Activated CD8-positive, alpha-beta memory T cell treated with anti-CD3 and anti-CD28 coated beads, Interleukin-2, amount 50 U/mL, for 48 hours (primary cell): ENCODE measurements at regions not wholly inside any gene's neighbourhood (a gene's known extent, or its start where the extent isn't known, plus 50 kb on each side); places are given as distances from the start of the nearest gene placed in this dataset.

Source experiments
- DNase-seq: peaks from one replicate; pipeline ENCODE4 v3.0.0-alpha.2; 2020

- no peak for DNase-seq
These were observed 102.1 kb upstream of the SIAH1 start for GRCh38 chr16:48487287-48487686.

GRCh38 chr16:48481772-48482171 lies 96.6 kb upstream of the SIAH1 start:
- DNase-seq = no peak

- no peak for DNase-seq
These were observed 96.0 kb upstream of the SIAH1 start for GRCh38 chr16:48481211-48481610.

- no peak for DNase-seq
These were observed 94.7 kb upstream of the SIAH1 start for GRCh38 chr16:48479955-48480354.

DNA sequence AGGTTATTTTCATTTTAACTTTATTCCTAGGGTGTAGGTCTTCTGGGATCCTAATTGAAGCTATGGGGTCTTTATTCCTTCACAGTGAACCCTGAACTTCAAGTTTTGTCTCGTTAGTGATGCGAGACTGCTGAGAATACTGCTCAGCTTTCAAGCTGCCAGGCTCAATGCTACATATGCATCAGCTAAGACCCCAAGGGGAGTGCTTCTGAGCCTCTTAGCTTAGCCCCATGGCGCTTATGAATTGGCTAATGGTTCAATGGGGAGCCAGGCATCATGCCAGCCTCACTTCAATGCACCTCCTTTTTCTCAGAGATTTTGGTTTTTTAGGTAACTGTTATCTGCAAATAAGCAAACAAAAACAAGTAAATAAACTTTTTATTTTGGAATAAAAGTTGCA lies 94.1 kb upstream of the SIAH1 start:
- no peak for DNase-seq

DNA sequence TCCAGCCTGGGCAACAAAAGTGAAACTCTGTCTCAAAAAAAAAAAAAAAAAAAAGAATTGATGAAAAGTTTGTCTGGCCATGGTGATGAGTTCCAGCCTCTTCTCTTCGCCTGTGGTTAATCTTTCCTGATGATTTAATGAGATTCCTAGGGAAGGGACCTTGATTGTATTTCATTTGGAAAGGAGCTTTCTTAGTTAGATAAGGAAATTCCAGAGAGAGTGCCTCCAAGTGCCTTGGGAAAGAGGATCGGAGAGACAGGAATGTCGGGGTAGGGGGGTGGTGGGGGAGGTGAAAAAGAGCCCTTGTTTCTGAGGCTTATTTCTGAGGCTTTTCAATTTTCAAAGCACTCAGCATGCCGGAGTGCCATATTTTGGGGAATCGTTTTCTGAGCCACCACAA lies 93.2 kb upstream of the SIAH1 start:
- DNase-seq = no peak

DNA sequence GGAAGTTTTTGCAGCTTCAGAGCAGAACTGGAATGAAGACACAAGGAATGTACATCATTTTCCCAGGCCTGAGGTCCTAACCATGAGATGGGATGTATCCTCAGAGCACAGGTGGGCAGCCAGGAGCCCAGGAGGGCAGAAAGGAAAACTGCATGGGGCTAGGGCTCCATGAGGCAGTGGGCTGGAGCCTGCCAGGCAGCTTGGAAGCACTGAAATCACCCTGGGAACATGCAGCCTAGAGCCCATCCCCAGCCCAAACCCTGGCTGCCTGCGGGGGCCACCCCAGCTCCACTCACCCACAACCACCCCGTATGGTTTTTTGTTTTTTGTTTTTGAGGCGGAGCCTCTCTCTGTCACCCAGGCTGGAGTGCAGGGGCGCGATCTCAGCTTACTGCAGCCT lies 86.2 kb upstream of the SIAH1 start:
- no peak for DNase-seq

DNA sequence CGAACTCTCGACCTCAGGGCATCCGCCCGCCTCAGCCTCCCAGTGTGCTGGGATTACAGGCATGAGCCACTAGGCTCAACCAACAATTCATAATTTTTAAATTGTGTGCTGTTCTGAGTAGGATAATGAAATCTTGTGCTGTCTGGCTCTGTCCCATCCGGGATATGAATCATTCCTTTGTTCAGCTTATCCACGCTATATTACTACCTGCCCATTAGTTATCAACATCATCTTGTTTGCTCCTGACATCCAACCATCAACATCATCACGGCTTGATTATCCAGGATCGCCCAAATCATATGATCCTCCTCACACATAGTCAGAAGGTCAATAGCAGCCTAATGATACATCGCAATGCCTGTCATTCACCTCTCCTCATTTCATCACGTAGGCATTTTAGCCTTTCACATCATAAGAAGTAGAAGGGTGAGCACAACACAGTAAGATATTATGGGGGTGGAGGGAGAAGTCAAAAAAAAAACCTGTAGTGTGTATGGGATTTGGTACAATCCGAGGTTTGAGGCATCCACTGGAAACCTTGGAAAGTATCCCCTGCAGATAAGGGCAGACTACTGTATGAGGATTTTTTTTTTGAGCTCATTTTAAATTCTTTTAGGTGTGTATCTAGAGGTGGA lies 77.0 kb upstream of the SIAH1 start:
- no peak for DNase-seq

GRCh38 chr16:48459167-48459566 lies 74.0 kb upstream of the SIAH1 start:
- DNase-seq = no peak

- DNase-seq = peak; percentile 15
These were observed 68.8 kb upstream of the SIAH1 start for GRCh38 chr16:48454051-48454450.

- DNase-seq = peak; percentile 39
These were observed 68.0 kb upstream of the SIAH1 start for GRCh38 chr16:48452991-48453760.

GRCh38 chr16:48451323-48451722 lies 66.1 kb upstream of the SIAH1 start:
- peak; percentile 34 for DNase-seq

GRCh38 chr16:48450367-48450766 lies 65.2 kb upstream of the SIAH1 start:
- DNase-seq = no peak

GRCh38 chr16:48448841-48449481 lies 63.7 kb upstream of the SIAH1 start:
- peak; percentile 37 for DNase-seq

DNA sequence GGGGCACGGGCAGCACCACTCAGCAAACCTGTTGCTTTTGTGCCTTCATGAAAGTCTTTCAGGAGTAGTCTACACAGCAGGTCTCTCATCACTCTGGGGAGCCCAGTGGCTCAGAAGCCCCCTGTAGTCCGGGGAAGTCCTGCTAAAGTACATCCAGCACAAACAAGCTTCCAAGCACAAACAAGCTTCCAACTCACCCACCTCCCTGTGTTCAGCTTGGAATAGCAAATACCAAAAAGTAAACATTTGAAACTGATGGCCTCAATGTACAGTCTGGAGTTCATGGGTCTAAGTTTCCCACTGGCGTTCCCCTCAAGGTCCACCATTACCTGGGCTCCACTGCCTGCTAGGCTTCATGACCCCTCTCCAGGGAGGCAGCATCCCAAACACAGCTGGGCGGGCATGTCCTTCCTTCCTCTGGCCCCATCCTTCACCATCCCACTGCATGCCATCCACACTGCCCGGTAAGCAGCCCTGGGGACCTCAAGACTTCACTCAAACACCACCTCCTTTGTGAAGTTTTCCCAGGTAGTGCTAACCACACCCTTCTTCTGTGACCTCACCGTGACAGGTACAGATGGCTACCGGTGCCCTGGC lies 62.8 kb upstream of the SIAH1 start:
- peak; percentile 38 for DNase-seq

- peak; percentile 43 for DNase-seq
These were observed 62.2 kb upstream of the SIAH1 start for GRCh38 chr16:48447428-48447827.

- DNase-seq = peak; percentile 28
These were observed 61.3 kb upstream of the SIAH1 start for GRCh38 chr16:48446534-48446920.

- peak; percentile 3 for DNase-seq
These were observed 60.7 kb upstream of the SIAH1 start for GRCh38 chr16:48445782-48446533.

DNA sequence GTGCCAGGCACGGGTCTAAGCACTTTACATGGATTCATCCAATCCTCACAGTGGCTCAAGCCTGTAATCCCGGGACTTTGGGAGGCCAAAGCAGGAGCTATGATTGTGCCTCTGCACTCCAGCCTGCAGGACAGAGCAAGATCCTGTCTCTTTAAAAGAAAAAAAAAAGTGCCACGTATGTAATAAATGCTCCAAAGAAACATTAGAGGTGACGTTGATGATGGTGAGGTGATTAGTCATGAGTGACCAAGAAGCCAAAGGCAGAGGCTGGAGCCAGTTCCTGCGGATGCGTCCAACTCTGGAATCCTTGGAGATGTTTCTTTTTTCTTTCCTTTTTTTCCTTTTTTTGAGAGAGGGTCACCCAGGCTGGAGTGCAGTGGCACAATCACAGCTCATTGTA lies 59.4 kb upstream of the SIAH1 start:
- DNase-seq = no peak

GRCh38 chr16:48442379-48442778 lies 57.2 kb upstream of the SIAH1 start:
- DNase-seq = no peak

- no peak for DNase-seq
These were observed 56.7 kb upstream of the SIAH1 start for GRCh38 chr16:48441863-48442279.

- no peak for DNase-seq
These were observed 55.9 kb upstream of the SIAH1 start for GRCh38 chr16:48441106-48441505.

- DNase-seq = no peak
These were observed 53.2 kb upstream of the SIAH1 start for GRCh38 chr16:48438414-48438813.
